HepG2 (cell line): ENCODE measurements at regions not wholly inside any gene's neighbourhood (a gene's known extent, or its start where the extent isn't known, plus 50 kb on each side); places are given as distances from the start of the nearest gene placed in this dataset.
A peak's percentile ranks its signal among the peaks of the same experiment; 100 is the strongest.
"Not testable (repeated sequence)": the region's sequence is repeated elsewhere in the genome, so short reads cannot be mapped to it uniquely, and the experiment has no call there.

Experiments used
- ATAC-seq: fragments of 200-7000 bp; cut with Tn5 transposase; 3 replicates; pipeline ENCODE4 v1.9.1; 2020; ENCODE audit warnings: mild to moderate bottlenecking, moderate library complexity
- BruUV-seq: library from RNA; stranded (reverse); fragments of 400-500 nt; replicated peaks from 2 replicates; lab custom pipeline; 2021; lab: Mats Ljungman, UMichigan
- CTCF ChIA-PET: fragments of 300-600 bp; formaldehyde crosslinking; extraction: SDS; loops from one replicate; lab custom pipeline; 2021; ENCODE audit warnings: low total read pairs, inconsistent platforms, low intra/inter-chr PET ratio; lab: Yijun Ruan, JAX
- POLR2A ChIA-PET: fragments of 350-600 bp; sonication (Branson Sonifier 250); formaldehyde crosslinking; loops from one replicate; lab custom pipeline; 2020; ENCODE audit warnings: antibody characterized with exemption, inconsistent platforms; lab: Yijun Ruan, JAX
- DNase-seq: peaks from one replicate; pipeline ENCODE4 v3.0.0-alpha.2; 2015; ENCODE audit warnings: low spot score
- FAIRE-seq: peaks from 3 replicates; lab custom pipeline; 2011; peaks lifted over from hg19 to GRCh38; lab: Jason Lieb, UNC
- H2AFZ ChIP-seq: one replicate; pipeline ENCODE4 v1.6.1; 2011; ENCODE audit warnings: low read length, inconsistent platforms
- H3K27ac ChIP-seq: fragments of 300-600 bp; 3 replicates; pipeline ENCODE4 v1.8.0; 2011; ENCODE audit warnings: mixed run types, mild to moderate bottlenecking, mixed read lengths, low read length, inconsistent platforms; ENCODE audit not compliant: insufficient read depth; ENCODE audit errors: extremely low read length
- H3K27me3 ChIP-seq, 2 experiments: fragments of 200-600 bp in 1 of 2; 2 replicates in 1 of 2; 3 replicates in 1 of 2; pipeline versions ENCODE4 v1.6.0 to v1.8.0; 2011; ENCODE audit warnings: low read length in 2 of 2, mild to moderate bottlenecking in 2 of 2, moderate library complexity in 2 of 2, inconsistent platforms in 1 of 2; ENCODE audit not compliant: insufficient read depth in 2 of 2, control insufficient read depth in 1 of 2
- H3K36me3 ChIP-seq, 2 experiments: fragments of 200-600 bp in 1 of 2; replicated peaks in 1 of 2; 2 replicates in 1 of 2; 3 replicates in 1 of 2; pipeline versions ENCODE4 v1.5.1 to v1.8.0; 2011; ENCODE audit warnings: low read length in 2 of 2, inconsistent platforms in 1 of 2; ENCODE audit not compliant: insufficient read depth in 2 of 2, control insufficient read depth in 1 of 2
- H3K4me1 ChIP-seq: 2 replicates; pipeline ENCODE4 v1.5.1; 2012; ENCODE audit warnings: low read length, inconsistent platforms; ENCODE audit not compliant: insufficient read depth
- H3K4me2 ChIP-seq: 2 replicates; pipeline ENCODE4 v1.6.0; 2011; ENCODE audit warnings: low read depth, low read length, inconsistent platforms
- H3K4me3 ChIP-seq, 3 experiments: fragments of 200-600 bp in 1 of 3; sonication (generic), shearing (Covaris generic) in 1 of 3; replicated peaks in 1 of 3; 2 replicates each; pipeline ENCODE4 v1.5.1; 2011 to 2016; ENCODE audit warnings: low read length in 3 of 3, inconsistent platforms in 2 of 3, low read depth in 2 of 3, mild to moderate bottlenecking in 2 of 3, control low read depth in 1 of 3, mixed read lengths in 1 of 3; ENCODE audit not compliant: insufficient read depth in 1 of 3
- H3K79me2 ChIP-seq: one replicate; pipeline ENCODE4 v1.6.1; 2011; ENCODE audit warnings: low read length, inconsistent platforms; ENCODE audit not compliant: insufficient read depth
- H3K9ac ChIP-seq: 2 replicates; pipeline ENCODE4 v1.6.0; 2011; ENCODE audit warnings: mild to moderate bottlenecking, low read depth, low read length, inconsistent platforms; ENCODE audit not compliant: insufficient read depth
- H3K9me3 ChIP-seq: 2 replicates; pipeline ENCODE4 v1.5.1; 2012; ENCODE audit warnings: mild to moderate bottlenecking, low read length
- H4K20me1 ChIP-seq: 2 replicates; pipeline ENCODE4 v1.6.0; 2011; ENCODE audit warnings: inconsistent platforms, mild to moderate bottlenecking, low read length, moderate library complexity; ENCODE audit not compliant: insufficient read depth
- FOSL1 ChIP-seq: sonication (generic); formaldehyde crosslinking; IDR thresholded peaks from 2 replicates; pipeline ENCODE4 v1.9.0; 2021; ENCODE audit warnings: missing genetic modification reagents, borderline replicate concordance
- FOSL2 ChIP-seq: sonication (generic); formaldehyde crosslinking; IDR thresholded peaks from 2 replicates; pipeline ENCODE4 v1.4.0; 2020; ENCODE audit warnings: missing genetic modification reagents
- ZKSCAN5 ChIP-seq: sonication (generic); formaldehyde crosslinking; IDR thresholded peaks from 2 replicates; pipeline ENCODE4 v1.5.1; 2020; ENCODE audit warnings: mild to moderate bottlenecking, missing genetic modification reagents
- WGBS: methylation state at CpG from one replicate; pipeline ENCODE4 v1.1.6; 2017; ENCODE audit warnings: low lambda C conversion rate; 5-methylcytosine and 5-hydroxymethylcytosine counted together
- in situ Hi-C: cut with HindIII; loops from 2 replicates; pipeline ENCODE4 v1.10.0; 2017; ENCODE audit warnings: low pct_unique_long_range_greater_than_20kb; ENCODE audit not compliant: extremely low pct_ligation_motif_present
- intact Hi-C: fragments of 100-400 bp; cut with micrococcal nuclease; formaldehyde crosslinking; loops from one replicate; pipeline ENCODE4 v1.10.0; 2022; ENCODE audit not compliant: unreplicated experiment

- WGBS = 93% methylated on average over 6 of the region's 30 CpGs
- H3K27me3 ChIP-seq, H3K79me2 ChIP-seq, POLR2A ChIA-PET, H3K4me1 ChIP-seq, H2AFZ ChIP-seq, ATAC-seq, H3K4me3 ChIP-seq, H3K36me3 ChIP-seq, intact Hi-C loops, H3K27ac ChIP-seq, DNase-seq, CTCF ChIA-PET, H3K4me2 ChIP-seq, BruUV-seq, H4K20me1 ChIP-seq, H3K9ac ChIP-seq, FAIRE-seq: not testable (repeated sequence)
- H3K9me3 ChIP-seq = peaks cover 10% of the 10 kb centered on the region
- in situ Hi-C loops = loop anchor here (25.0 kb wide), 1 partner anchor 360 kb away; no protein-coding TSS in a partner anchor
Observed at GRCh38 chr11:60621940-60622339, 77.5 kb upstream of the MS4A8 start.

GRCh38 chr11:60622776-60623175 is 76.6 kb upstream of the MS4A8 start:
- DNase-seq, H3K27ac ChIP-seq, H3K4me3 ChIP-seq, CTCF ChIA-PET, intact Hi-C loops, H3K79me2 ChIP-seq, POLR2A ChIA-PET, H2AFZ ChIP-seq, ATAC-seq, FAIRE-seq, H3K9ac ChIP-seq, H3K27me3 ChIP-seq, BruUV-seq, H3K36me3 ChIP-seq, H4K20me1 ChIP-seq, H3K4me2 ChIP-seq, H3K4me1 ChIP-seq: not testable (repeated sequence)
- in situ Hi-C loops = loop anchor here (25.0 kb wide), 1 partner anchor 360 kb away; no protein-coding TSS in a partner anchor
- H3K9me3 ChIP-seq = peaks cover 10% of the 10 kb centered on the region
- WGBS = 77% methylated on average over 2 of the region's 27 CpGs

GRCh38 chr11:60625262-60625661 is 74.2 kb upstream of the MS4A8 start:
- H3K36me3 ChIP-seq = no peaks in the 10 kb centered on the region
- CTCF ChIA-PET = no interaction called here
- in situ Hi-C loops = no loop called here

More at GRCh38 chr11:60625262-60625661, 74.2 kb upstream of the MS4A8 start:
- Histone ChIP-seq H3K9ac (no peak overlapping the region), H3K79me2 (no peaks in the 10 kb centered on the region), H4K20me1 (no peaks in the 10 kb centered on the region), H2AFZ (no peak overlapping the region), H3K4me1 (no peaks in the 10 kb centered on the region), H3K4me3 (no peak overlapping the region), H3K27me3 (no peaks in the 10 kb centered on the region), H3K4me2 (no peak overlapping the region), H3K9me3 (peaks cover 10% of the 10 kb centered on the region), H3K27ac (no peak overlapping the region)
- FAIRE-seq = no peak
- 10% methylated on average over 2 of the region's 2 CpGs for WGBS
- no peak for ATAC-seq
- intact Hi-C loops = no loop called here
- no TSS peak for BruUV-seq
- TF ChIP-seq FOSL1 (CRISPR knock-in tag) (0 out of 2 replicates have a peak, but pooled peaks have one; percentile 13), ZKSCAN5 (no peak), FOSL2 (CRISPR knock-in tag) (peak; percentile 69)
- DNase-seq = peak; percentile 22
- POLR2A ChIA-PET = no interaction called here
